Keratinocyte (primary cell): ENCODE measurements at regions not wholly inside any gene's neighbourhood (a gene's known extent, or its start where the extent isn't known, plus 50 kb on each side); places are given as distances from the start of the nearest gene placed in this dataset.

Experiments used
- CTCF ChIP-seq, 3 experiments: IDR thresholded peaks in 1 of 3; conservative IDR thresholded peaks in 1 of 3; optimal IDR thresholded peaks in 1 of 3; 2 replicates in 2 of 3; 3 replicates in 1 of 3; pipeline versions ENCODE3 to v1.5.1; 2011; ENCODE audit warnings: low read length in 3 of 3, mild to moderate bottlenecking in 3 of 3, moderate library complexity in 2 of 3, control low read depth in 1 of 3, inconsistent platforms in 1 of 3; ENCODE audit not compliant: insufficient read depth in 2 of 3; ENCODE audit errors: extremely low read depth in 1 of 3
- EZH2 ChIP-seq: IDR thresholded peaks from one replicate; pipeline ENCODE4 v1.6.1; 2012; ENCODE audit warnings: inconsistent platforms, mild to moderate bottlenecking, low read length, moderate library complexity

- TF ChIP-seq CTCF (optimal IDR thresholded peaks at IDR 0.05 in 1 of 3, IDR thresholded peaks at IDR 0.05 in 1 of 3, conservative IDR thresholded peaks at IDR 0.05 in 1 of 3; ENCODE audit: extremely low read depth in 1 of 3, insufficient read depth in 2 of 3, low read length in 3 of 3) (no peak), EZH2 (no peak)
Observed at GRCh38 chr10:108000365-108000764, 835.9 kb upstream of the SORCS1 start.
